A673 (cell line): ENCODE measurements at regions not wholly inside any gene's neighbourhood (a gene's known extent, or its start where the extent isn't known, plus 50 kb on each side); places are given as distances from the start of the nearest gene placed in this dataset.
"Not testable (repeated sequence)": the region's sequence is repeated elsewhere in the genome, so short reads cannot be mapped to it uniquely, and the experiment has no call there.

Experiments
- EZH2 ChIP-seq: fragments of 200-600 bp; sonication (generic); IDR thresholded peaks from 2 replicates; pipeline ENCODE4 v1.6.1; 2017; ENCODE audit warnings: borderline replicate concordance, low read depth, mild to moderate bottlenecking, mixed read lengths, antibody characterized with exemption, low read length; ENCODE audit not compliant: poor library complexity, severe bottlenecking
- TF ChIP-seq, protein P1 (sequence below): fragments of 300-800, 200-600 bp; sonication (generic); conservative IDR thresholded peaks from 2 replicates; pipeline ENCODE4 v1.5.1; 2017; ENCODE audit warnings: low read depth, mild to moderate bottlenecking, antibody characterized with exemption, low read length, moderate library complexity, mixed read lengths

DNA sequence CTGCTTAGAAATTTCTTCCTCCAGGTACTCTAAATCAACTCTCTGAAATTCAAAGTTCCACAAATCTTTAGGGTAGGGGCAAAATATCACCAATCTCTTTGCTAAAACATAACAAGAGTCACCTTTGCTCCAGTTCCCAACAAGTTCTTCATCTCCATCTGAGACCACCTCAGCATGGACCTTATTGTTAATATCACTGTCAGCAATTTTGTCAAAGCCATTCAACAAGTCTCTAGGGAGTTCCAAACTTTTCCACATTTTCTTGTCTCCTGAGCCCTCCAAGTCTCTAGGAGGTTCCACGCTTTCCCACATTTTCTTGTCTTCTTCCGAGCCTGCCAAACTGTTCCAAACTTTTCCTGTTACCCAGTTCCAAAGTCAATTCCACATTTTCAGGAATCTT lies 255.9 kb downstream of the TDRD15 start:
- TF ChIP-seq, protein P1, sequence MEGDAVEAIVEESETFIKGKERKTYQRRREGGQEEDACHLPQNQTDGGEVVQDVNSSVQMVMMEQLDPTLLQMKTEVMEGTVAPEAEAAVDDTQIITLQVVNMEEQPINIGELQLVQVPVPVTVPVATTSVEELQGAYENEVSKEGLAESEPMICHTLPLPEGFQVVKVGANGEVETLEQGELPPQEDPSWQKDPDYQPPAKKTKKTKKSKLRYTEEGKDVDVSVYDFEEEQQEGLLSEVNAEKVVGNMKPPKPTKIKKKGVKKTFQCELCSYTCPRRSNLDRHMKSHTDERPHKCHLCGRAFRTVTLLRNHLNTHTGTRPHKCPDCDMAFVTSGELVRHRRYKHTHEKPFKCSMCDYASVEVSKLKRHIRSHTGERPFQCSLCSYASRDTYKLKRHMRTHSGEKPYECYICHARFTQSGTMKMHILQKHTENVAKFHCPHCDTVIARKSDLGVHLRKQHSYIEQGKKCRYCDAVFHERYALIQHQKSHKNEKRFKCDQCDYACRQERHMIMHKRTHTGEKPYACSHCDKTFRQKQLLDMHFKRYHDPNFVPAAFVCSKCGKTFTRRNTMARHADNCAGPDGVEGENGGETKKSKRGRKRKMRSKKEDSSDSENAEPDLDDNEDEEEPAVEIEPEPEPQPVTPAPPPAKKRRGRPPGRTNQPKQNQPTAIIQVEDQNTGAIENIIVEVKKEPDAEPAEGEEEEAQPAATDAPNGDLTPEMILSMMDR: not testable (repeated sequence)
- not testable (repeated sequence) for TF ChIP-seq EZH2
